ENCODE measurements at regions not wholly inside any gene's neighbourhood (a gene's known extent, or its start where the extent isn't known, plus 50 kb on each side); places are given as distances from the start of the nearest gene placed in this dataset.

- H3K27me3 ChIP-seq (ENCODE audit: insufficient read depth, low read length): no peaks in the 10 kb centered on the region
- Mint-ChIP-seq H3K4me1 (ENCODE audit: low read depth, unreplicated experiment) (peaks cover 22% of the 10 kb centered on the region), H3K27ac (ENCODE audit: unreplicated experiment) (no peak overlapping the region), H3K9me3 (ENCODE audit: unreplicated experiment) (no peaks in the 10 kb centered on the region), H3K36me3 (ENCODE audit: low read depth, unreplicated experiment) (no peaks in the 10 kb centered on the region), H3K27me3 (ENCODE audit: low read depth, unreplicated experiment) (no peaks in the 10 kb centered on the region), H3K4me3 (ENCODE audit: unreplicated experiment) (no peak overlapping the region)
- no peaks in the 10 kb centered on the region for H3K9me3 ChIP-seq (ENCODE audit: insufficient read depth, low read depth, low read length)
- no peak overlapping the region for H3K27ac ChIP-seq (ENCODE audit: low read depth, low read length)
- no peak overlapping the region for H3K4me3 ChIP-seq (ENCODE audit: insufficient read depth, low read depth, low read length)
- no peak overlapping the region for H2AFZ ChIP-seq (ENCODE audit: low read depth, low read length)
- H3K4me1 ChIP-seq (ENCODE audit: insufficient read depth, low read length): no peaks in the 10 kb centered on the region
- H3K9ac ChIP-seq (ENCODE audit: low read length): no peak overlapping the region
- H3K79me2 ChIP-seq (ENCODE audit: insufficient read depth, low read length): no peaks in the 10 kb centered on the region
- TF ChIP-seq EZH2 (IDR thresholded peaks at IDR 0.05; ENCODE audit: insufficient read depth, low read length) (no peak), CTCF (IDR thresholded peaks at IDR 0.05; ENCODE audit: insufficient read depth, low read depth, low read length) (no peak)
- no peak overlapping the region for H3K4me2 ChIP-seq (ENCODE audit: low read length)
- H4K20me1 ChIP-seq (ENCODE audit: insufficient read depth, low read length): no peaks in the 10 kb centered on the region
- no peaks in the 10 kb centered on the region for H3K36me3 ChIP-seq (ENCODE audit: insufficient read depth, low read length)
- FAIRE-seq (no peak), DNase-seq (ENCODE audit: low read depth) (no peak)
Measured at GRCh38 chr5:67413721-67414120, 217.1 kb upstream of the CD180 start.

GRCh38 chr5:67409126-67409777, 212.7 kb upstream of the CD180 start:
- no peaks in the 10 kb centered on the region for H3K9me3 ChIP-seq (ENCODE audit: insufficient read depth, low read depth, low read length)
- FAIRE-seq (no peak), DNase-seq (ENCODE audit: low read depth) (no peak)
- Mint-ChIP-seq H3K4me1 (ENCODE audit: low read depth, unreplicated experiment) (peaks cover 9% of the 10 kb centered on the region), H3K36me3 (ENCODE audit: low read depth, unreplicated experiment) (no peaks in the 10 kb centered on the region), H3K9me3 (ENCODE audit: unreplicated experiment) (no peaks in the 10 kb centered on the region), H3K27me3 (ENCODE audit: low read depth, unreplicated experiment) (no peaks in the 10 kb centered on the region), H3K27ac (ENCODE audit: unreplicated experiment) (no peak overlapping the region), H3K4me3 (ENCODE audit: unreplicated experiment) (no peak overlapping the region)
- H3K36me3 ChIP-seq (ENCODE audit: insufficient read depth, low read length): no peaks in the 10 kb centered on the region
- no peak overlapping the region for H3K4me3 ChIP-seq (ENCODE audit: insufficient read depth, low read depth, low read length)
- TF ChIP-seq EZH2 (IDR thresholded peaks at IDR 0.05; ENCODE audit: insufficient read depth, low read length): no peak
- TF ChIP-seq CTCF (IDR thresholded peaks at IDR 0.05; ENCODE audit: insufficient read depth, low read depth, low read length): no peak
- H3K27ac ChIP-seq (ENCODE audit: low read depth, low read length): no peak overlapping the region
- no peak overlapping the region for H2AFZ ChIP-seq (ENCODE audit: low read depth, low read length)
- H3K79me2 ChIP-seq (ENCODE audit: insufficient read depth, low read length): no peaks in the 10 kb centered on the region
- H3K27me3 ChIP-seq (ENCODE audit: insufficient read depth, low read length): no peaks in the 10 kb centered on the region
- no peaks in the 10 kb centered on the region for H4K20me1 ChIP-seq (ENCODE audit: insufficient read depth, low read length)
- H3K9ac ChIP-seq (ENCODE audit: low read length): no peak overlapping the region
- H3K4me2 ChIP-seq (ENCODE audit: low read length): no peak overlapping the region
- peaks cover 9% of the 10 kb centered on the region for H3K4me1 ChIP-seq (ENCODE audit: insufficient read depth, low read length)

GRCh38 chr5:67407979-67408378, 211.4 kb upstream of the CD180 start:
- no peak overlapping the region for H3K27ac Mint-ChIP-seq (ENCODE audit: unreplicated experiment)
- Histone ChIP-seq H3K27me3 (ENCODE audit: insufficient read depth, low read length) (no peaks in the 10 kb centered on the region), H3K4me2 (ENCODE audit: low read length) (no peak overlapping the region), H3K4me3 (ENCODE audit: insufficient read depth, low read depth, low read length) (no peak overlapping the region), H3K9me3 (ENCODE audit: insufficient read depth, low read depth, low read length) (no peaks in the 10 kb centered on the region), H3K79me2 (ENCODE audit: insufficient read depth, low read length) (no peaks in the 10 kb centered on the region), H3K4me1 (ENCODE audit: insufficient read depth, low read length) (peaks cover 15% of the 10 kb centered on the region), H3K27ac (ENCODE audit: low read depth, low read length) (no peak overlapping the region), H4K20me1 (ENCODE audit: insufficient read depth, low read length) (no peaks in the 10 kb centered on the region), H2AFZ (ENCODE audit: low read depth, low read length) (no peak overlapping the region), H3K36me3 (ENCODE audit: insufficient read depth, low read length) (no peaks in the 10 kb centered on the region), H3K9ac (ENCODE audit: low read length) (no peak overlapping the region)
- no peaks in the 10 kb centered on the region for H3K36me3 Mint-ChIP-seq (ENCODE audit: low read depth, unreplicated experiment)
- FAIRE-seq (no peak), DNase-seq (ENCODE audit: low read depth) (no peak)
- H3K27me3 Mint-ChIP-seq (ENCODE audit: low read depth, unreplicated experiment): no peaks in the 10 kb centered on the region
- peaks cover 7% of the 10 kb centered on the region for H3K4me1 Mint-ChIP-seq (ENCODE audit: low read depth, unreplicated experiment)
- no peaks in the 10 kb centered on the region for H3K9me3 Mint-ChIP-seq (ENCODE audit: unreplicated experiment)
- no peak overlapping the region for H3K4me3 Mint-ChIP-seq (ENCODE audit: unreplicated experiment)
- TF ChIP-seq EZH2 (IDR thresholded peaks at IDR 0.05; ENCODE audit: insufficient read depth, low read length) (no peak), CTCF (IDR thresholded peaks at IDR 0.05; ENCODE audit: insufficient read depth, low read depth, low read length) (no peak)

All from astrocyte (in vitro differentiated cells and primary cell).